Liver (tissue), 8 donors: ENCODE measurements at regions not wholly inside any gene's neighbourhood (a gene's known extent, or its start where the extent isn't known, plus 50 kb on each side); places are given as distances from the start of the nearest gene placed in this dataset.

ENCODE experiments used
- DNase-seq: peaks from one replicate; pipeline ENCODE4 v3.0.0-alpha.2; 2017; ENCODE audit warnings: low spot score
- H3K27ac ChIP-seq, 2 donors: one replicate each; pipeline ENCODE4 v1.7.0; 2013; ENCODE audit warnings: inconsistent platforms in 2 of 2, low read length in 2 of 2, control low read depth in 1 of 2, low read depth in 1 of 2, mild to moderate bottlenecking in 1 of 2
- H3K27me3 ChIP-seq, 4 donors: one replicate each; pipeline versions ENCODE4 v1.6.1 to v1.7.0; 2013; ENCODE audit warnings: low read length in 3 of 4, inconsistent platforms in 1 of 4, mild to moderate bottlenecking in 1 of 4, moderate library complexity in 1 of 4; ENCODE audit not compliant: control insufficient read depth in 4 of 4, insufficient read depth in 4 of 4
- H3K36me3 ChIP-seq, 4 donors: one replicate each; pipeline versions ENCODE4 v1.6.1 to v1.7.0; 2013; ENCODE audit warnings: low read length in 3 of 4, mild to moderate bottlenecking in 3 of 4, low read depth in 1 of 4, moderate library complexity in 1 of 4; ENCODE audit not compliant: control insufficient read depth in 4 of 4, insufficient read depth in 3 of 4
- H3K4me1 ChIP-seq, 4 donors: one replicate each; pipeline versions ENCODE4 v1.6.1 to v1.7.0; 2013; ENCODE audit warnings: low read length in 3 of 4, mild to moderate bottlenecking in 3 of 4, moderate library complexity in 1 of 4; ENCODE audit not compliant: control insufficient read depth in 4 of 4, insufficient read depth in 4 of 4
- H3K4me3 ChIP-seq, 3 donors: one replicate each; pipeline versions ENCODE4 v1.6.1 to v1.7.0; 2013; ENCODE audit warnings: low read length in 3 of 3, control low read depth in 1 of 3, low read depth in 1 of 3, mild to moderate bottlenecking in 1 of 3
- H3K9ac ChIP-seq, 2 donors: one replicate each; pipeline ENCODE4 v1.7.0; 2013; ENCODE audit warnings: low read length in 2 of 2, mild to moderate bottlenecking in 2 of 2, moderate library complexity in 2 of 2, control low read depth in 1 of 2, low read depth in 1 of 2
- H3K9me3 ChIP-seq, 4 donors: one replicate each; pipeline versions ENCODE4 v1.6.1 to v1.7.0; 2013; ENCODE audit warnings: low read length in 3 of 4; ENCODE audit not compliant: control insufficient read depth in 4 of 4
- CTCF ChIP-seq: fragments of 150-350 bp; IDR thresholded peaks from 2 replicates; pipeline ENCODE4 v1.5.1; 2017; ENCODE audit warnings: improper control_type of control experiment, low read depth, low read length; ENCODE audit not compliant: missing input control
- EGR1 ChIP-seq, 2 donors: IDR thresholded peaks; 2 replicates each; pipeline ENCODE4 v1.6.1; 2016 to 2018; ENCODE audit warnings: antibody characterized with exemption in 2 of 2, low read depth in 2 of 2
- FOXA1 ChIP-seq: IDR thresholded peaks from 2 replicates; pipeline ENCODE4 v1.6.1; 2016; ENCODE audit warnings: antibody characterized with exemption
- FOXA2 ChIP-seq: IDR thresholded peaks from 2 replicates; pipeline ENCODE4 v1.6.1; 2016; ENCODE audit warnings: antibody characterized with exemption
- HNF4A ChIP-seq, 2 donors: conservative IDR thresholded peaks; 2 replicates each; pipeline ENCODE4 v1.6.1; 2016; ENCODE audit warnings: antibody characterized with exemption in 2 of 2, mild to moderate bottlenecking in 2 of 2
- HNF4G ChIP-seq: IDR thresholded peaks from 2 replicates; pipeline ENCODE4 v1.6.1; 2016; ENCODE audit warnings: antibody characterized with exemption
- JUND ChIP-seq, 2 donors: IDR thresholded peaks; 2 replicates each; pipeline ENCODE4 v1.6.1; 2016; ENCODE audit warnings: antibody characterized with exemption in 2 of 2
- MAX ChIP-seq: IDR thresholded peaks from 2 replicates; pipeline ENCODE4 v1.6.1; 2016; ENCODE audit warnings: antibody characterized with exemption
- NR2F2 ChIP-seq: IDR thresholded peaks from 2 replicates; pipeline ENCODE4 v1.6.1; 2016; ENCODE audit warnings: antibody characterized with exemption
- RAD21 ChIP-seq, 2 donors: IDR thresholded peaks; 2 replicates each; pipeline ENCODE4 v1.6.1; 2016; ENCODE audit warnings: antibody characterized with exemption in 2 of 2, mild to moderate bottlenecking in 2 of 2
- REST ChIP-seq: IDR thresholded peaks from 2 replicates; pipeline ENCODE4 v1.6.1; 2016; ENCODE audit warnings: antibody characterized with exemption, mild to moderate bottlenecking
- RXRA ChIP-seq, 2 donors: IDR thresholded peaks; 2 replicates each; pipeline ENCODE4 v1.6.1; 2017 to 2018; ENCODE audit warnings: antibody characterized with exemption in 2 of 2, mild to moderate bottlenecking in 1 of 2
- SP1 ChIP-seq: IDR thresholded peaks from 2 replicates; pipeline ENCODE4 v1.6.1; 2018; ENCODE audit warnings: antibody characterized with exemption, mild to moderate bottlenecking
- TAF1 ChIP-seq: conservative IDR thresholded peaks from 2 replicates; pipeline ENCODE4 v1.6.1; 2016; ENCODE audit warnings: antibody characterized with exemption, mild to moderate bottlenecking
- YY1 ChIP-seq: IDR thresholded peaks from 2 replicates; pipeline ENCODE4 v1.6.1; 2016; ENCODE audit warnings: antibody characterized with exemption, mild to moderate bottlenecking
- WGBS: extraction: QIAGEN DNeasy Blood & Tissue Kit; methylation state at CpG from one replicate; pipeline ENCODE4 v1.1.7; 2013; 5-methylcytosine and 5-hydroxymethylcytosine counted together
- TF ChIP-seq, protein P1 (sequence below): IDR thresholded peaks from 2 replicates; pipeline ENCODE4 v1.6.1; 2016; ENCODE audit warnings: antibody characterized with exemption
- TF ChIP-seq, protein P2 (sequence below): IDR thresholded peaks from 2 replicates; pipeline ENCODE4 v1.6.1; 2016; ENCODE audit warnings: antibody characterized with exemption
- donor health status: healthy.
- donor health status: healthy.
- donor health status: healthy.
- donor health status: healthy.
- donor health status: healthy.

- TF ChIP-seq FOXA1 = no peak
These were observed 569.8 kb upstream of the ZFHX3 start (continued) for GRCh38 chr16:73617738-73618137.

GRCh38 chr16:73616770-73617169 is 568.8 kb upstream of the ZFHX3 start:
- DNase-seq = no peak
- H3K36me3 ChIP-seq = no peaks in the 10 kb centered on the region
- no peak overlapping the region for H3K4me3 ChIP-seq
- H3K27me3 ChIP-seq = peaks cover 0 to 14% (median 0%) of the 10 kb centered on the region in 4 donors
- 72% methylated on average over 6 of the region's 6 CpGs for WGBS
- TF ChIP-seq TAF1 (no peak), FOXA1 (no peak), EGR1 (IDR thresholded peaks at IDR 0.05; ENCODE audit: low read depth in 2 of 2) (no peak), HNF4G (no peak), RAD21 (IDR thresholded peaks at IDR 0.05) (no peak), REST (no peak), NR2F2 (no peak), MAX (no peak), CTCF (no peak), HNF4A (conservative IDR thresholded peaks at IDR 0.05) (no peak), FOXA2 (no peak)
- TF ChIP-seq, protein P1, sequence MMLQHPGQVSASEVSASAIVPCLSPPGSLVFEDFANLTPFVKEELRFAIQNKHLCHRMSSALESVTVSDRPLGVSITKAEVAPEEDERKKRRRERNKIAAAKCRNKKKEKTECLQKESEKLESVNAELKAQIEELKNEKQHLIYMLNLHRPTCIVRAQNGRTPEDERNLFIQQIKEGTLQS = no peak
- no peaks in the 10 kb centered on the region for H3K4me1 ChIP-seq
- no peak overlapping the region for H3K27ac ChIP-seq
- H3K9me3 ChIP-seq = no peaks in the 10 kb centered on the region
- no peak overlapping the region for H3K9ac ChIP-seq

DNA sequence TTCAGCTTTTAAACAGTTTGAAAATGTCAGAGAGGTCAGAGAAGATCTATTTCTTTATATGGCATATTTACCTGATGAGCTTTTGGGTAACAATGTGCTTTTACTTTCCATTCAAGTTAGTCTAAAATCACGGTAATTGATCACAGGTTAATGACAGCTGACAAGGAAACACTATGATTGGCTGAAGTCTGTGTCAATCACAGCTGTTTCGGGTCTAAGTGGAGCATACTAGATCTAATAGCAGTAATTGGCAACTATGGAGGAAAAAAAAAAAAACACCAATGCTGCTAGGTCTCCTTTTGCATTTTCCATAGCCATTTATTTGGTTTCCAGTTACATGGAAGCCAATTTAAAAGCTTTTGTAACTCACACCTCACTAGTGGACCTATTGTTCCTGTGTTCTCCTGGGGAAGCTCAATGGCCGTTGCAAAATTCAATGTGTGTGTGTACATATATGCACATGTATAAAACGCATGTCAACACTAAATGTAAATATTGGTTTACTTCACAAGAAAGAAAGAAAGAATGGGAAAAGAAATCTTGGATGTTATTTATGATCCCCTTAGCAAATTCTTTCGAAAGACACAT is 568.3 kb upstream of the ZFHX3 start:
- H3K27ac ChIP-seq = no peak overlapping the region
- no peak for DNase-seq
- no peaks in the 10 kb centered on the region for H3K36me3 ChIP-seq
- no peaks in the 10 kb centered on the region for H3K4me1 ChIP-seq
- H3K4me3 ChIP-seq = no peak overlapping the region
- WGBS = 71% methylated on average over 5 of the region's 5 CpGs
- no peak overlapping the region for H3K9ac ChIP-seq
- no peaks in the 10 kb centered on the region for H3K9me3 ChIP-seq
- peaks cover 0 to 14% (median 0%) of the 10 kb centered on the region in 4 donors for H3K27me3 ChIP-seq
- TF ChIP-seq EGR1 (IDR thresholded peaks at IDR 0.05; ENCODE audit: low read depth in 2 of 2) (no peak), RAD21 (IDR thresholded peaks at IDR 0.05) (no peak), FOXA1 (no peak), CTCF (no peak), RXRA (IDR thresholded peaks at IDR 0.05) (no peak), MAX (no peak), NR2F2 (no peak), YY1 (no peak), TAF1 (no peak), SP1 (no peak), FOXA2 (no peak), HNF4A (conservative IDR thresholded peaks at IDR 0.05) (no peak), JUND (IDR thresholded peaks at IDR 0.05) (no peak)
- TF ChIP-seq, protein P2, sequence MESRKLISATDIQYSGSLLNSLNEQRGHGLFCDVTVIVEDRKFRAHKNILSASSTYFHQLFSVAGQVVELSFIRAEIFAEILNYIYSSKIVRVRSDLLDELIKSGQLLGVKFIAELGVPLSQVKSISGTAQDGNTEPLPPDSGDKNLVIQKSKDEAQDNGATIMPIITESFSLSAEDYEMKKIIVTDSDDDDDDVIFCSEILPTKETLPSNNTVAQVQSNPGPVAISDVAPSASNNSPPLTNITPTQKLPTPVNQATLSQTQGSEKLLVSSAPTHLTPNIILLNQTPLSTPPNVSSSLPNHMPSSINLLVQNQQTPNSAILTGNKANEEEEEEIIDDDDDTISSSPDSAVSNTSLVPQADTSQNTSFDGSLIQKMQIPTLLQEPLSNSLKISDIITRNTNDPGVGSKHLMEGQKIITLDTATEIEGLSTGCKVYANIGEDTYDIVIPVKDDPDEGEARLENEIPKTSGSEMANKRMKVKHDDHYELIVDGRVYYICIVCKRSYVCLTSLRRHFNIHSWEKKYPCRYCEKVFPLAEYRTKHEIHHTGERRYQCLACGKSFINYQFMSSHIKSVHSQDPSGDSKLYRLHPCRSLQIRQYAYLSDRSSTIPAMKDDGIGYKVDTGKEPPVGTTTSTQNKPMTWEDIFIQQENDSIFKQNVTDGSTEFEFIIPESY = no peak
